22Rv1 (cell line): ENCODE measurements at regions not wholly inside any gene's neighbourhood (a gene's known extent, or its start where the extent isn't known, plus 50 kb on each side); places are given as distances from the start of the nearest gene placed in this dataset.

Experiments
- H3K27ac ChIP-seq: fragments of 450-650 bp; 2 replicates; pipeline ENCODE4 v1.5.1; 2017
- ZFX ChIP-seq: fragments of 450-650 bp; IDR thresholded peaks from 2 replicates; pipeline ENCODE4 v1.6.1; 2017; ENCODE audit warnings: antibody characterized with exemption, borderline replicate concordance
- TF ChIP-seq, protein P1 (sequence below): fragments of 450-650 bp; IDR thresholded peaks from 2 replicates; pipeline ENCODE4 v1.5.1; 2017; ENCODE audit warnings: mild to moderate bottlenecking

DNA sequence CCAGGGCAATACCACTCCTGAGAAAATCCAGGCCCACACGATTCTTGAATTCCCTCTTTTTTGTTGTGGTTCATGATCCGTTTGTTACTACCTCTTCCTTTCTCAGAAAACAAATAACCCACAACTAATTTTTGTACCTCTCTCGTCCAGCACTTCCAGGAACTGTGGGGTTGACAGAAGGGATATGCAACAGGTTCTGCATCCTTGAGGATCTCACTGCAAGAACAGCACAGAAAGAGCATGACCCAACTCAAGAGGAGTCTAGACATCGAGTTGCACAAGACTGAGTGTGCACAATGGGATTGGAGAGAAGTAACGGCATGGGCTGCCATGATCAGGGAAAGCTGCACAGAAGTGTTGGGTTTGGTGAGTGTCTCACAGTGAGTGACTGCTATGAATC is 533.3 kb downstream of the SOX2 start:
- TF ChIP-seq, protein P1, sequence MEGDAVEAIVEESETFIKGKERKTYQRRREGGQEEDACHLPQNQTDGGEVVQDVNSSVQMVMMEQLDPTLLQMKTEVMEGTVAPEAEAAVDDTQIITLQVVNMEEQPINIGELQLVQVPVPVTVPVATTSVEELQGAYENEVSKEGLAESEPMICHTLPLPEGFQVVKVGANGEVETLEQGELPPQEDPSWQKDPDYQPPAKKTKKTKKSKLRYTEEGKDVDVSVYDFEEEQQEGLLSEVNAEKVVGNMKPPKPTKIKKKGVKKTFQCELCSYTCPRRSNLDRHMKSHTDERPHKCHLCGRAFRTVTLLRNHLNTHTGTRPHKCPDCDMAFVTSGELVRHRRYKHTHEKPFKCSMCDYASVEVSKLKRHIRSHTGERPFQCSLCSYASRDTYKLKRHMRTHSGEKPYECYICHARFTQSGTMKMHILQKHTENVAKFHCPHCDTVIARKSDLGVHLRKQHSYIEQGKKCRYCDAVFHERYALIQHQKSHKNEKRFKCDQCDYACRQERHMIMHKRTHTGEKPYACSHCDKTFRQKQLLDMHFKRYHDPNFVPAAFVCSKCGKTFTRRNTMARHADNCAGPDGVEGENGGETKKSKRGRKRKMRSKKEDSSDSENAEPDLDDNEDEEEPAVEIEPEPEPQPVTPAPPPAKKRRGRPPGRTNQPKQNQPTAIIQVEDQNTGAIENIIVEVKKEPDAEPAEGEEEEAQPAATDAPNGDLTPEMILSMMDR = no peak
- no peak overlapping the region for H3K27ac ChIP-seq

DNA sequence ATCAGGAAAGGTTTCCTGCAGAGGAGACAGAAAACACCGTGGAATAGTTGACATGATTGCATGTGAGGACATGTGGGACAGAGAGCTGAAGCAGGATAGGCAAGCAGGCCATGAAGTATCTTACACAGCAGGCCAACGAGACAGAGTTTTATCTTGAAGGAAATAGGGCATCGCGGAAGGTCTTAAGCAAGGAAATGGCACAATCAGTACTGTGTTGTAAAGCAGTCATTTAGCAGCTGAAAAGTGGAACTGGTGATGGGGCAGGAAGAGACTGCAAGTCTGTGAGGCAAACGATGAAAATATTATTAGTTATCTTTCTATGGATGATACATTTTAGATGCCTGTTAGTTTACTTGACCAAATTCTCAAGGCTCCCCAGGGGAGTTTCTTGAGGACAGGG is 535.1 kb downstream of the SOX2 start:
- TF ChIP-seq ZFX = no peak
- TF ChIP-seq, protein P1 = no peak
- H3K27ac ChIP-seq = no peak overlapping the region

DNA sequence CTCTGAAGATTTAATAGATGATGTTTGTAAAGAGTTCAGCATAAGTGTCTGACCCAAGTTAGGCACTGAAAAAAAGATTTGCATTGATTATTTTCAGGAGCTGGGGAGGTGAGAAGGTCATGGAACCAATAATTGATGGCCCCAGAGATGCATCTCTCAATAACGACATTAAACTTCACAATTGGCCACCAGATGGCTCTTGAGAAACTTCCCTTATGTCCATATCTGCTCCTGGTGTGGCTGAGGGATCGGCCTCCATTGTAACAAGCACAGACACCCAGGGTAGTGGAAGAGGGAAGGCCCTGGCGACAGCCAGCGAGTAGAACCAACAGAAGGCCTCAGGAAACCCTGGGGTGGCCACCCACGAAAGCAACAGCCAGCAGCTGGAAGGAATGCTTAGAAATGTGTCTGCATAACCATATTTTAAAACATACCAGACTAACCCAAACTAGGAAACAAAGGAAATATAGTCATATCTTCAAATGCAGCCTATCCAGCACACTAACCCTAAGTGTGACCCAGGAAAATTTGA is 536.7 kb downstream of the SOX2 start:
- H3K27ac ChIP-seq = no peak overlapping the region
- no peak for TF ChIP-seq ZFX
- TF ChIP-seq, protein P1 = peak; percentile 51

DNA sequence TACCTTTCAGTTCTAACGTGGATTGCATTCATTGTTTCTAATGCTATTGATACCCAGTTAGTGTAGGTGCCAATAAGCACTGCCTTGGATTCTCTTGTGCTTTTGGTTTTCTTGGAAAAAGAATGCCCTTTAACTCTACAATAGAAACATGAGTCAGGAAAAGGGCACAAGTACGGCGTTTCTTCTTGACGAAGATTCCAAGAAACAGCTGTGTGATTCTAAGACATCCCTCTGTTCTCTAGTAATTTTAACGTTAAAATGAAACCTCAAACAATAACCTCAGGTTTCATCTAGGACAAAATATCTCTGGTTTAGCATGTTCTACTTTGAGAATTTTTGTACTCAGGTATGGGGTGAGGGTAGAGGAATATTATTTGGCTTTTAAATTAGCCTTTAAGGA is 540.5 kb upstream of the ATP11B start:
- TF ChIP-seq ZFX = no peak
- TF ChIP-seq, protein P1 = no peak
- H3K27ac ChIP-seq = no peak overlapping the region

DNA sequence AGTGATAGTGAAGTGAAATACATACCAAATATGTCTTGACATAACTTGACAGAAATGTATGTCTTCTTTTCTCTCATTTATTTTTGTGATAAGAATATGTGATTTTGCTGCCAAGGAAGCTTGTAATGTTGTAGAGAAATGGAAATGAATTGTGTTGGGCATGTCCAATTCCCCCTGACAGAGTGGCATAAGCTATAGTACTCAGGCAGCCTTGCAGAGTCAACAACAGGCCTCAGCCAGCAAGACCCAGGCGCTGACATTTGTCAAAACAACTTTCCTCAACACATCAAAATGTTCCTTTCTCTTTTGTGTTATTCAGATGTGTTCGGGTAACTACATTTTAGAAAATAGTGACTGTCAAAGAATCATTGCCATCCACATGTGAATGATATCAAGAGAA is 538.1 kb upstream of the ATP11B start:
- H3K27ac ChIP-seq = no peak overlapping the region
- TF ChIP-seq, protein P1 = no peak
- no peak for TF ChIP-seq ZFX

DNA sequence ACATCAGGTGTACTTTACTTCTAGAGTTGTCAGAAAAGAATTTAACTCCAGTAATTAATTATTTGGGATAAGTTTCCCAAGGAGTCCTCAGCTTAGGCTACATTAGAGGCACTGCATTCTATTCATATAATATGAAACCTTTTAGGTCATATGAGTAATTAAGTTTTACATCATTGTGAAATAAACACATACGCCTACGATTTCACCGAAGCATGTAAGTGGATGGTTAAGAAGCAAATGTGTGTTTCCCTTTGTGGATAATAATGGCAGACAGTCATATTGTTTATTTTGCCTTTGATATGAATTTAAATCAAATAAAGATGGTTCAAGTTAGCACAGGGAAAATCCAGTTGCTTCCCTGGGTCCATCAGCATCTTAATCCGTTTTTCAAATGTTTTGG is 535.9 kb upstream of the ATP11B start:
- no peak overlapping the region for H3K27ac ChIP-seq

DNA sequence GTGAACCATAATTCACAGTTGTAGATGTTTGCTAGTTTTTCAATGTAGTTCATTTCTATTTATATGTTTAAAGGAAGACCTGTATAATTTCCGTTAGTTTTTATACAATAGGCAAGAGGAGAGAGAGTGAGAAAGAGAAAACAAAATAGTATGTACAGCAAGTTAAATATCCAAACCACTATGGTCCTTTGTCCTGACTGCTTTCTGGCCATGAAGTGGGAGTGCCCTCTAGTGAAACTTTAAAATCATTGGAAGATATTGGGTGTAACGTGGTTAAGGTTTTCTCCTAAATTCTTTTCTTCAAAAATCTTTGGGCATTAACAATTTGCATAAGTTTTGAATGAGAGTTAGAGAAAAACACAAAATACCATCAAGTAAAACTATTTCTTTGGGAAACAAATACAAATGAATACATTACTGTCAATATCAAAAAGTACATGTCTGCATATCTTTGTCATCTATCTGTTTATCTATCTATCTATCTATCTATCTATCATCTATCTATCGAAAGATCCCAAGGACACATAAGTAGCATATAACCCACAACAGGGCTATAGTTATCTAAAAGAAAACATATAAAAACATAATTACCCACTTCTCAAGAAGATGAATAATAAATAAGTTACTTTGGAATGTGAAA is 534.6 kb upstream of the ATP11B start:
- H3K27ac ChIP-seq = no peak overlapping the region
- TF ChIP-seq ZFX = no peak
- TF ChIP-seq, protein P1 = peak; percentile 91

More for the DNA sequence above, 535.9 kb upstream of the ATP11B start:
- TF ChIP-seq ZFX = no peak
- TF ChIP-seq, protein P1 = no peak
